Activated T-helper 1 cell treated with anti-CD3 and anti-CD28 coated beads, Interleukin-12 subunit alpha, Interleukin-12 subunit beta, Interleukin-2, Interleukin-4 antibody, amounts not matched to agents 30 ng/mL and 10 ng/mL and 1 ng/mL, durations not matched to agents 14 hours and 24 hours and 36 hours (primary cell): ENCODE measurements at regions not wholly inside any gene's neighbourhood (a gene's known extent, or its start where the extent isn't known, plus 50 kb on each side); places are given as distances from the start of the nearest gene placed in this dataset.
"Not testable (repeated sequence)": the region's sequence is repeated elsewhere in the genome, so short reads cannot be mapped to it uniquely, and the experiment has no call there.

Source experiments
- DNase-seq: peaks from one replicate; pipeline ENCODE4 v3.0.0; 2021; ENCODE audit warnings: low spot score
- H3K27ac Mint-ChIP-seq: one replicate; pipeline ENCODE4 v1.8.0; 2021; ENCODE audit warnings: mild to moderate bottlenecking, mixed read lengths
- H3K27me3 Mint-ChIP-seq: one replicate; pipeline ENCODE4 v1.8.0; 2022; ENCODE audit warnings: mild to moderate bottlenecking, moderate library complexity, mixed read lengths; ENCODE audit not compliant: insufficient read depth
- H3K36me3 Mint-ChIP-seq: one replicate; pipeline ENCODE4 v1.8.0; 2021; ENCODE audit warnings: low read depth, mixed read lengths
- H3K4me1 Mint-ChIP-seq: one replicate; pipeline ENCODE4 v1.8.0; 2021; ENCODE audit warnings: low read depth, mixed read lengths
- H3K4me3 Mint-ChIP-seq: one replicate; pipeline ENCODE4 v1.8.0; 2021; ENCODE audit warnings: mild to moderate bottlenecking, moderate library complexity, mixed read lengths
- H3K9me3 Mint-ChIP-seq: one replicate; pipeline ENCODE4 v1.8.0; 2021; ENCODE audit warnings: mixed read lengths
- intact Hi-C: fragments of 100-400 bp; cut with micrococcal nuclease; formaldehyde crosslinking; loops from one replicate; pipeline ENCODE4 v1.15.1; 2024

GRCh38 chr1:221525749-221526148, 216.1 kb downstream of the DUSP10 start:
- H3K36me3 Mint-ChIP-seq = no peaks in the 10 kb centered on the region
- peaks cover 2% of the 10 kb centered on the region for H3K27me3 Mint-ChIP-seq
- no peak for DNase-seq
- peaks cover 9% of the 10 kb centered on the region for H3K9me3 Mint-ChIP-seq
- H3K4me3 Mint-ChIP-seq = no peak overlapping the region
- intact Hi-C loops = no loop called here
- peaks cover 7% of the 10 kb centered on the region for H3K4me1 Mint-ChIP-seq
- no peak overlapping the region for H3K27ac Mint-ChIP-seq

GRCh38 chr1:221527302-221527701, 214.6 kb downstream of the DUSP10 start:
- Mint-ChIP-seq H3K4me3 (no peak overlapping the region), H3K27ac (no peak overlapping the region), H3K9me3 (peaks cover 2% of the 10 kb centered on the region), H3K36me3 (no peaks in the 10 kb centered on the region), H3K27me3 (peaks cover 10% of the 10 kb centered on the region), H3K4me1 (no peaks in the 10 kb centered on the region)
- intact Hi-C loops = no loop called here
- DNase-seq = no peak

GRCh38 chr1:221527886-221528624, 213.8 kb downstream of the DUSP10 start:
- intact Hi-C loops = no loop called here
- no peak overlapping the region for H3K27ac Mint-ChIP-seq

GRCh38 chr1:221530159-221530558, 211.7 kb downstream of the DUSP10 start:
- H3K27me3 Mint-ChIP-seq = peaks cover 20% of the 10 kb centered on the region
- H3K27ac Mint-ChIP-seq, H3K4me3 Mint-ChIP-seq, DNase-seq, H3K9me3 Mint-ChIP-seq, intact Hi-C loops, H3K36me3 Mint-ChIP-seq, H3K4me1 Mint-ChIP-seq: not testable (repeated sequence)

More at GRCh38 chr1:221527886-221528624, 213.8 kb downstream of the DUSP10 start:
- DNase-seq = no peak
- no peak overlapping the region for H3K4me3 Mint-ChIP-seq
- peaks cover 15% of the 10 kb centered on the region for H3K27me3 Mint-ChIP-seq
- H3K9me3 Mint-ChIP-seq = peaks cover 2% of the 10 kb centered on the region
- H3K4me1 Mint-ChIP-seq = no peaks in the 10 kb centered on the region
- no peaks in the 10 kb centered on the region for H3K36me3 Mint-ChIP-seq

- DNase-seq = no peak
- Mint-ChIP-seq H3K27ac (no peak overlapping the region), H3K36me3 (no peaks in the 10 kb centered on the region), H3K4me3 (no peak overlapping the region), H3K27me3 (peaks cover 22% of the 10 kb centered on the region), H3K4me1 (no peaks in the 10 kb centered on the region), H3K9me3 (no peaks in the 10 kb centered on the region)
- intact Hi-C loops = no loop called here
Measured at GRCh38 chr1:221530791-221531190, 211.1 kb downstream of the DUSP10 start.

GRCh38 chr1:221532071-221532773, 209.7 kb downstream of the DUSP10 start:
- no peak for DNase-seq
- H3K27ac Mint-ChIP-seq = no peak overlapping the region
- no peak overlapping the region for H3K4me3 Mint-ChIP-seq
- H3K36me3 Mint-ChIP-seq = no peaks in the 10 kb centered on the region
- intact Hi-C loops = no loop called here
- H3K27me3 Mint-ChIP-seq = peaks cover 20% of the 10 kb centered on the region
- H3K9me3 Mint-ChIP-seq = no peaks in the 10 kb centered on the region
- H3K4me1 Mint-ChIP-seq = no peaks in the 10 kb centered on the region

GRCh38 chr1:221541296-221541695, 200.6 kb downstream of the DUSP10 start:
- intact Hi-C loops = loop anchor here (5.0 kb wide), 1 partner anchor 471 kb away; no protein-coding TSS in a partner anchor
- H3K27me3 Mint-ChIP-seq = peaks cover 15% of the 10 kb centered on the region
- peaks cover 4% of the 10 kb centered on the region for H3K4me1 Mint-ChIP-seq
- H3K27ac Mint-ChIP-seq = no peak overlapping the region
- no peaks in the 10 kb centered on the region for H3K36me3 Mint-ChIP-seq
- H3K9me3 Mint-ChIP-seq = no peaks in the 10 kb centered on the region
- H3K4me3 Mint-ChIP-seq = no peak overlapping the region
- no peak for DNase-seq

- DNase-seq = no peak
- H3K36me3 Mint-ChIP-seq = no peaks in the 10 kb centered on the region
- intact Hi-C loops = loop anchor here (1.0 to 5.0 kb wide), 2 partner anchors 199 to 469 kb away; partner anchors contain the start of gene DUSP10
Measured at GRCh38 chr1:221543529-221544120, 198.3 kb downstream of the DUSP10 start.

GRCh38 chr1:221548942-221549341, 192.9 kb downstream of the DUSP10 start:
- Mint-ChIP-seq H3K36me3 (no peaks in the 10 kb centered on the region), H3K27ac (no peak overlapping the region), H3K4me3 (no peak overlapping the region), H3K9me3 (no peaks in the 10 kb centered on the region), H3K27me3 (peaks cover 11% of the 10 kb centered on the region), H3K4me1 (no peaks in the 10 kb centered on the region)
- intact Hi-C loops = no loop called here
- DNase-seq = no peak

More at GRCh38 chr1:221543529-221544120, 198.3 kb downstream of the DUSP10 start:
- Mint-ChIP-seq H3K4me1 (peaks cover 4% of the 10 kb centered on the region), H3K9me3 (no peaks in the 10 kb centered on the region), H3K4me3 (no peak overlapping the region), H3K27me3 (peaks cover 19% of the 10 kb centered on the region), H3K27ac (no peak overlapping the region)

- Mint-ChIP-seq H3K36me3 (no peaks in the 10 kb centered on the region), H3K27me3 (peaks cover 7% of the 10 kb centered on the region), H3K9me3 (no peaks in the 10 kb centered on the region), H3K27ac (no peak overlapping the region), H3K4me3 (no peak overlapping the region), H3K4me1 (no peaks in the 10 kb centered on the region)
- intact Hi-C loops = no loop called here
- no peak for DNase-seq
Measured at GRCh38 chr1:221549815-221550214, 192.1 kb downstream of the DUSP10 start.

- H3K4me3 Mint-ChIP-seq, DNase-seq, H3K9me3 Mint-ChIP-seq, H3K4me1 Mint-ChIP-seq, intact Hi-C loops, H3K27ac Mint-ChIP-seq, H3K27me3 Mint-ChIP-seq, H3K36me3 Mint-ChIP-seq: not testable (repeated sequence)
Measured at GRCh38 chr1:221552792-221553191, 189.1 kb downstream of the DUSP10 start.

GRCh38 chr1:221555689-221556433, 186.0 kb downstream of the DUSP10 start:
- Mint-ChIP-seq H3K9me3 (no peaks in the 10 kb centered on the region), H3K27me3 (peaks cover 14% of the 10 kb centered on the region), H3K4me3 (no peak overlapping the region), H3K4me1 (no peaks in the 10 kb centered on the region), H3K27ac (no peak overlapping the region), H3K36me3 (no peaks in the 10 kb centered on the region)
- intact Hi-C loops = no loop called here
- DNase-seq = no peak
